Muscle of leg (tissue), 3 donors: ENCODE measurements at regions not wholly inside any gene's neighbourhood (a gene's known extent, or its start where the extent isn't known, plus 50 kb on each side); places are given as distances from the start of the nearest gene placed in this dataset.

Experiments
- DNase-seq: peaks from one replicate; pipeline ENCODE4 v3.0.0; 2013
- H3K27ac ChIP-seq: one replicate; pipeline ENCODE4 v1.5.1; 2013; ENCODE audit warnings: mild to moderate bottlenecking, low read length, control low read depth
- H3K27me3 ChIP-seq: one replicate; pipeline ENCODE4 v1.6.1; 2013; ENCODE audit warnings: low read length; ENCODE audit not compliant: control insufficient read depth, insufficient read depth
- H3K36me3 ChIP-seq: one replicate; pipeline ENCODE4 v1.6.1; 2013; ENCODE audit warnings: low read length; ENCODE audit not compliant: control insufficient read depth, insufficient read depth
- H3K4me1 ChIP-seq: one replicate; pipeline ENCODE4 v1.6.1; 2013; ENCODE audit warnings: low read length; ENCODE audit not compliant: control insufficient read depth, insufficient read depth
- H3K4me3 ChIP-seq: one replicate; pipeline ENCODE4 v1.5.1; 2013; ENCODE audit warnings: low read length, control low read depth
- H3K9me3 ChIP-seq: replicated peaks from 2 replicates; pipeline ENCODE4 v1.6.1; 2013; ENCODE audit warnings: low read depth, low read length; ENCODE audit not compliant: control insufficient read depth
- WGBS: methylation state at CpG from one replicate; pipeline ENCODE4 v1.1.5; 2013; ENCODE audit warnings: missing lambda C conversion rate; ENCODE audit not compliant: insufficient coverage; 5-methylcytosine and 5-hydroxymethylcytosine counted together

GRCh38 chr1:213929398-213929797 lies 58.4 kb upstream of the PROX1 start:
- no peak for DNase-seq
- H3K27me3 ChIP-seq = no peaks in the 10 kb centered on the region
- H3K9me3 ChIP-seq = no peaks in the 10 kb centered on the region
- H3K4me3 ChIP-seq = no peak overlapping the region
- H3K4me1 ChIP-seq = no peaks in the 10 kb centered on the region
- no peaks in the 10 kb centered on the region for H3K36me3 ChIP-seq
- H3K27ac ChIP-seq = no peak overlapping the region

- no peak overlapping the region for H3K4me3 ChIP-seq
- DNase-seq = no peak
- no peak overlapping the region for H3K27ac ChIP-seq
- H3K9me3 ChIP-seq = no peaks in the 10 kb centered on the region
- no peaks in the 10 kb centered on the region for H3K27me3 ChIP-seq
- 42% methylated on average over 1 of the region's 8 CpGs for WGBS
- H3K36me3 ChIP-seq = no peaks in the 10 kb centered on the region
- H3K4me1 ChIP-seq = peaks cover 4% of the 10 kb centered on the region
These were observed 55.9 kb upstream of the PROX1 start for GRCh38 chr1:213931836-213932235.

DNA sequence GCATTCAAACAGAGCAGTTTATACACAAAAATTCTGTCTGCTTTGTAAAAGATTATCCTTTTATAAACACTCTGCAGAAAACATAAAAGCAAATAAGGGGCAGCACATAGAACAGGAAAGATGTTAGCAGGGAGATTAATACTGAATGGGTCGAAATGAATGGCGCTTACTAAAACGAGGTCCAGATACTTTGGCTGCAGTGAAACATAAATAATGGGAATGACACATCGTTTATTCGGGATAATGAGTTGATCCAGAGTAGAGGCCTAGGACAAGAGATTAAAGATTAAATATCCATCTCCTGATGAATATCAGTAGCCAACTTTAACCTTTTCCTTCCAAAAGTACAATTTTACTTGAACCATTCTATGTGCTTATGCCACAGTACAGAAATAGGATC lies 54.4 kb upstream of the PROX1 start:
- Histone ChIP-seq H3K4me1 (peaks cover 4% of the 10 kb centered on the region), H3K27ac (no peak overlapping the region), H3K4me3 (no peak overlapping the region), H3K9me3 (no peaks in the 10 kb centered on the region), H3K27me3 (no peaks in the 10 kb centered on the region), H3K36me3 (no peaks in the 10 kb centered on the region)
- WGBS = 53% methylated on average over 3 of the region's 5 CpGs
- DNase-seq = no peak

GRCh38 chr1:213934649-213935048 lies 53.1 kb upstream of the PROX1 start:
- H3K4me3 ChIP-seq = no peak overlapping the region
- peaks cover 4% of the 10 kb centered on the region for H3K4me1 ChIP-seq
- no peaks in the 10 kb centered on the region for H3K27me3 ChIP-seq
- H3K27ac ChIP-seq = no peak overlapping the region
- WGBS = 17% methylated on average over 2 of the region's 5 CpGs
- peak; percentile 45 for DNase-seq
- H3K36me3 ChIP-seq = no peaks in the 10 kb centered on the region
- H3K9me3 ChIP-seq = no peaks in the 10 kb centered on the region

GRCh38 chr1:213936571-213936970 lies 51.2 kb upstream of the PROX1 start:
- Histone ChIP-seq H3K36me3 (no peaks in the 10 kb centered on the region), H3K27me3 (no peaks in the 10 kb centered on the region), H3K9me3 (no peaks in the 10 kb centered on the region), H3K4me1 (peaks cover 4% of the 10 kb centered on the region), H3K4me3 (no peak overlapping the region), H3K27ac (no peak overlapping the region)
- WGBS = no CpG with 5 or more reads among the region's 3 CpGs
- no peak for DNase-seq
